Panc1 (cell line): ENCODE measurements at regions not wholly inside any gene's neighbourhood (a gene's known extent, or its start where the extent isn't known, plus 50 kb on each side); places are given as distances from the start of the nearest gene placed in this dataset.

Experiments
- ATAC-seq: fragments of 200-7000 bp; cut with Tn5 transposase; 2 replicates; pipeline ENCODE4 v1.9.1; 2020; ENCODE audit warnings: mild to moderate bottlenecking, moderate library complexity
- BruUV-seq: library from RNA; stranded (reverse); fragments of 400-500 nt; replicated peaks from 2 replicates; lab custom pipeline; 2021; lab: Mats Ljungman, UMichigan
- CTCF ChIA-PET: fragments of 300-600 bp; sonication (Branson Sonifier 250); formaldehyde crosslinking; loops from one replicate; lab custom pipeline; 2022; ENCODE audit warnings: antibody characterized with exemption; lab: Charles Lee
- POLR2A ChIA-PET: fragments of 300-600 bp; sonication (Branson Sonifier 250); formaldehyde crosslinking; loops from one replicate; lab custom pipeline; 2022; ENCODE audit warnings: antibody characterized with exemption; lab: Charles Lee
- DNase-seq: peaks from one replicate; pipeline ENCODE4 v3.0.0-alpha.2; 2010; ENCODE audit warnings: low read depth, low spot score
- H3K27ac ChIP-seq: 2 replicates; pipeline ENCODE4 v1.5.1; 2011; ENCODE audit warnings: mild to moderate bottlenecking, low read length, inconsistent platforms
- H3K27me3 ChIP-seq: fragments of 200-500 bp; sonication (Bioruptor generic); 2 replicates; pipeline ENCODE4 v1.6.0; 2014; ENCODE audit warnings: low read length, inconsistent platforms; ENCODE audit not compliant: control insufficient read depth, insufficient read depth
- H3K36me3 ChIP-seq: fragments of 200-500 bp; sonication (Bioruptor generic); 2 replicates; pipeline ENCODE4 v1.5.1; 2014; ENCODE audit warnings: inconsistent platforms, mild to moderate bottlenecking, low read length, moderate library complexity; ENCODE audit not compliant: control insufficient read depth, insufficient read depth
- H3K4me1 ChIP-seq: 2 replicates; pipeline ENCODE4 v1.5.1; 2011; ENCODE audit warnings: inconsistent platforms, mild to moderate bottlenecking, low read length, moderate library complexity; ENCODE audit not compliant: control insufficient read depth, insufficient read depth
- H3K4me3 ChIP-seq, 2 experiments: 2 replicates each; pipeline ENCODE4 v1.5.1; 2011 to 2012; ENCODE audit warnings: low read depth in 2 of 2, low read length in 2 of 2, mild to moderate bottlenecking in 2 of 2, inconsistent platforms in 1 of 2, moderate library complexity in 1 of 2
- H3K9me3 ChIP-seq: fragments of 200-500 bp; sonication (Bioruptor generic); 2 replicates; pipeline ENCODE4 v1.5.1; 2014; ENCODE audit warnings: low read depth, mild to moderate bottlenecking, inconsistent platforms, low read length, moderate library complexity; ENCODE audit not compliant: control insufficient read depth, insufficient read depth
- CTCF ChIP-seq: fragments of 450-650 bp; IDR thresholded peaks from 2 replicates; pipeline ENCODE4 v1.5.1; 2017; ENCODE audit warnings: mild to moderate bottlenecking
- POLR2AphosphoS5 ChIP-seq: IDR thresholded peaks from 2 replicates; pipeline ENCODE4 v1.6.1; 2012; ENCODE audit warnings: mild to moderate bottlenecking, low read depth, low read length, moderate library complexity
- REST ChIP-seq, 2 experiments: IDR thresholded peaks; 2 replicates each; pipeline ENCODE4 v1.6.1; 2011 to 2012; ENCODE audit warnings: low read depth in 2 of 2, control low read depth in 1 of 2, low read length in 1 of 2, mild to moderate bottlenecking in 1 of 2, moderate library complexity in 1 of 2; ENCODE audit not compliant: insufficient read depth in 1 of 2
- SIN3A ChIP-seq: IDR thresholded peaks from 2 replicates; pipeline ENCODE4 v1.6.1; 2012; ENCODE audit warnings: low read depth, mild to moderate bottlenecking, low read length, moderate library complexity, borderline replicate concordance; ENCODE audit not compliant: insufficient read depth
- TCF7L2 ChIP-seq: IDR thresholded peaks from 2 replicates; pipeline ENCODE4 v1.6.1; 2011; ENCODE audit warnings: mild to moderate bottlenecking, low read depth, low read length, inconsistent platforms
- in situ Hi-C: cut with HindIII; loops from 2 replicates; pipeline ENCODE4 v1.10.0; 2016; ENCODE audit warnings: low sequenced_read_pairs, low pct_unique_long_range_greater_than_20kb
- intact Hi-C: fragments of 100-400 bp; cut with micrococcal nuclease; formaldehyde crosslinking; loops from one replicate; pipeline ENCODE4 v1.10.0; 2022; ENCODE audit not compliant: unreplicated experiment

- Histone ChIP-seq H3K27me3 (no peaks in the 10 kb centered on the region), H3K27ac (no peak overlapping the region), H3K4me3 (no peak overlapping the region), H3K9me3 (no peaks in the 10 kb centered on the region), H3K4me1 (no peaks in the 10 kb centered on the region), H3K36me3 (no peaks in the 10 kb centered on the region)
- POLR2A ChIA-PET = no interaction called here
- in situ Hi-C loops = no loop called here
- CTCF ChIA-PET = interaction anchor here (0.6 kb wide), 1 partner anchor 387 kb away, joined by 4 read pairs; no protein-coding TSS in a partner anchor
- BruUV-seq = no TSS peak
- TF ChIP-seq POLR2AphosphoS5 (no peak), REST (IDR thresholded peaks at IDR 0.05; ENCODE audit: insufficient read depth in 1 of 2, low read depth in 2 of 2, low read length in 1 of 2) (no peak), TCF7L2 (no peak), CTCF (no peak), SIN3A (no peak)
- intact Hi-C loops = no loop called here
- no peak for DNase-seq
- ATAC-seq = no peak
These were observed 178.9 kb downstream of the KLHL28 start for GRCh38 chr14:44782775-44783238.

GRCh38 chr14:44780989-44781388, 180.8 kb downstream of the KLHL28 start:
- ATAC-seq (no peak), DNase-seq (no peak)
- Histone ChIP-seq H3K27me3 (no peaks in the 10 kb centered on the region), H3K27ac (no peak overlapping the region), H3K4me1 (no peaks in the 10 kb centered on the region), H3K36me3 (no peaks in the 10 kb centered on the region), H3K9me3 (no peaks in the 10 kb centered on the region), H3K4me3 (no peak overlapping the region)
- no TSS peak for BruUV-seq
- CTCF ChIA-PET = no interaction called here
- in situ Hi-C loops = no loop called here
- intact Hi-C loops = no loop called here
- no peak for TF ChIP-seq TCF7L2
- no peak for TF ChIP-seq SIN3A
- no peak for TF ChIP-seq REST (IDR thresholded peaks at IDR 0.05; ENCODE audit: insufficient read depth in 1 of 2, low read depth in 2 of 2, low read length in 1 of 2)
- TF ChIP-seq CTCF = no peak
- no peak for TF ChIP-seq POLR2AphosphoS5
- POLR2A ChIA-PET = no interaction called here
